Vagina (tissue), 2 donors: ENCODE measurements at regions not wholly inside any gene's neighbourhood (a gene's known extent, or its start where the extent isn't known, plus 50 kb on each side); places are given as distances from the start of the nearest gene placed in this dataset.

Source experiments
- POLR2AphosphoS5 ChIP-seq, 2 donors: sonication (generic); formaldehyde crosslinking; IDR thresholded peaks; one replicate each; pipeline ENCODE4 v1.9.0; 2017; ENCODE audit warnings: antibody characterized with exemption in 2 of 2, mild to moderate bottlenecking in 2 of 2, low read depth in 1 of 2; ENCODE audit not compliant: insufficient read depth in 1 of 2
- TF ChIP-seq, protein P1 (sequence below), 3 experiments: fragments of 450-650 bp in 2 of 3; fragments of 200-600 bp in 1 of 3; sonication (generic) in 1 of 3; IDR thresholded peaks; one replicate each; pipeline ENCODE4 v1.5.1; 2017 to 2019; ENCODE audit warnings: antibody characterized with exemption in 3 of 3, mild to moderate bottlenecking in 2 of 3, moderate library complexity in 2 of 3

DNA sequence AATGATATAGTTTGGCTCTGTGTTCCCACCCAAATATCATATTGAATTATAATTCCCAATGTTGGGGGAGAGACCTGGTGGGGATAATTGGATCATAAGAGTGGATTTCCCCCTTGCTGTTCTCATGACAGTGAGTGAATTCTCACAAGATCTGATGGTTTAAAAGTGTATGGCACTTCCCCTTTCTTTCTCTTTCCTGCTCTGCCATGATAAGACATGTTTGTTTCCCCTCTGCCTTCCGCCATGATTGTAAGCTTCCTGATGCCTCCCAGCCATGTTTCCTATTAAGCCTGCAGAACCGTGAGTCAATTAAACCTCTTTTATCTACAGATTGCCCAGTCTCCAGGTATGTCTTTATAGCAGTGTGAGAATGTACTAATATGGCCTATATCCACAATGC, 126.7 kb upstream of the GMNC start:
- TF ChIP-seq, protein P1, sequence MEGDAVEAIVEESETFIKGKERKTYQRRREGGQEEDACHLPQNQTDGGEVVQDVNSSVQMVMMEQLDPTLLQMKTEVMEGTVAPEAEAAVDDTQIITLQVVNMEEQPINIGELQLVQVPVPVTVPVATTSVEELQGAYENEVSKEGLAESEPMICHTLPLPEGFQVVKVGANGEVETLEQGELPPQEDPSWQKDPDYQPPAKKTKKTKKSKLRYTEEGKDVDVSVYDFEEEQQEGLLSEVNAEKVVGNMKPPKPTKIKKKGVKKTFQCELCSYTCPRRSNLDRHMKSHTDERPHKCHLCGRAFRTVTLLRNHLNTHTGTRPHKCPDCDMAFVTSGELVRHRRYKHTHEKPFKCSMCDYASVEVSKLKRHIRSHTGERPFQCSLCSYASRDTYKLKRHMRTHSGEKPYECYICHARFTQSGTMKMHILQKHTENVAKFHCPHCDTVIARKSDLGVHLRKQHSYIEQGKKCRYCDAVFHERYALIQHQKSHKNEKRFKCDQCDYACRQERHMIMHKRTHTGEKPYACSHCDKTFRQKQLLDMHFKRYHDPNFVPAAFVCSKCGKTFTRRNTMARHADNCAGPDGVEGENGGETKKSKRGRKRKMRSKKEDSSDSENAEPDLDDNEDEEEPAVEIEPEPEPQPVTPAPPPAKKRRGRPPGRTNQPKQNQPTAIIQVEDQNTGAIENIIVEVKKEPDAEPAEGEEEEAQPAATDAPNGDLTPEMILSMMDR (IDR thresholded peaks at IDR 0.05): no peak
- TF ChIP-seq POLR2AphosphoS5 (IDR thresholded peaks at IDR 0.05; ENCODE audit: insufficient read depth in 1 of 2, low read depth in 1 of 2): no peak
